ENCODE measurements at regions not wholly inside any gene's neighbourhood (a gene's known extent, or its start where the extent isn't known, plus 50 kb on each side); places are given as distances from the start of the nearest gene placed in this dataset.

- Histone ChIP-seq H3K27me3 (no peaks in the 10 kb centered on the region), H3K4me3 (no peak overlapping the region), H3K9me3 (no peaks in the 10 kb centered on the region), H3K36me3 (no peaks in the 10 kb centered on the region), H3K4me1 (ENCODE audit: insufficient read depth) (no peaks in the 10 kb centered on the region), H3K27ac (no peak overlapping the region)
- DNase-seq, result no peak
- intact Hi-C loops (cut with DNase I), result no loop called here
- TF ChIP-seq, protein P1, sequence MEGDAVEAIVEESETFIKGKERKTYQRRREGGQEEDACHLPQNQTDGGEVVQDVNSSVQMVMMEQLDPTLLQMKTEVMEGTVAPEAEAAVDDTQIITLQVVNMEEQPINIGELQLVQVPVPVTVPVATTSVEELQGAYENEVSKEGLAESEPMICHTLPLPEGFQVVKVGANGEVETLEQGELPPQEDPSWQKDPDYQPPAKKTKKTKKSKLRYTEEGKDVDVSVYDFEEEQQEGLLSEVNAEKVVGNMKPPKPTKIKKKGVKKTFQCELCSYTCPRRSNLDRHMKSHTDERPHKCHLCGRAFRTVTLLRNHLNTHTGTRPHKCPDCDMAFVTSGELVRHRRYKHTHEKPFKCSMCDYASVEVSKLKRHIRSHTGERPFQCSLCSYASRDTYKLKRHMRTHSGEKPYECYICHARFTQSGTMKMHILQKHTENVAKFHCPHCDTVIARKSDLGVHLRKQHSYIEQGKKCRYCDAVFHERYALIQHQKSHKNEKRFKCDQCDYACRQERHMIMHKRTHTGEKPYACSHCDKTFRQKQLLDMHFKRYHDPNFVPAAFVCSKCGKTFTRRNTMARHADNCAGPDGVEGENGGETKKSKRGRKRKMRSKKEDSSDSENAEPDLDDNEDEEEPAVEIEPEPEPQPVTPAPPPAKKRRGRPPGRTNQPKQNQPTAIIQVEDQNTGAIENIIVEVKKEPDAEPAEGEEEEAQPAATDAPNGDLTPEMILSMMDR (IDR thresholded peaks at IDR 0.05), result no peak
- TF ChIP-seq EP300 (IDR thresholded peaks at IDR 0.05) (no peak), POLR2A (IDR thresholded peaks at IDR 0.05) (no peak)
Observed at GRCh38 chr2:18290386-18290785, 270.1 kb downstream of the RDH14 start.

DNA sequence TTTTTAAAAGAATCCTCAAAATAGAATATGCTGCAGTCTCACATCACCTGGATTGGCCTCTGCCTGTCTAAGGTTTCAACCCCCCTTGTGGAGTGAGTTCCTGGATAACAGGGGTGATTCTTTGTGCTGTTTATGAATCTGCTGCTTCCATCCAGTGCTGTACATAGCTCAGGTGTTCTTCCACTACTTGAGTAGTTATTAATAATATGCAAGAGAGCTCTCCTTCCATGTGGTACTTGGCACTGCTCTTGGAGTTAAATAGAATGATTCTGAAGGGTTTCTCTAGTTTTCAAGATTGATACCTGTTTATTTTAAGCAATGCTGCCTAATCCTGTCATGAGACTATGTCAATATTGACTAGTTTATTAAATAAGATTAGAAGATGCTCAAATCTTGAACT, 273.6 kb downstream of the RDH14 start:
- no peaks in the 10 kb centered on the region for H3K9me3 ChIP-seq
- no peaks in the 10 kb centered on the region for H3K4me1 ChIP-seq (ENCODE audit: insufficient read depth)
- DNase-seq, result no peak
- H3K27ac ChIP-seq, result no peak overlapping the region
- intact Hi-C loops (cut with DNase I), result no loop called here
- H3K36me3 ChIP-seq, result no peaks in the 10 kb centered on the region
- H3K4me3 ChIP-seq, result no peak overlapping the region
- TF ChIP-seq POLR2A (IDR thresholded peaks at IDR 0.05) (no peak), EP300 (IDR thresholded peaks at IDR 0.05) (no peak)
- TF ChIP-seq, protein P1 (IDR thresholded peaks at IDR 0.05), result no peak
- H3K27me3 ChIP-seq, result no peaks in the 10 kb centered on the region

DNA sequence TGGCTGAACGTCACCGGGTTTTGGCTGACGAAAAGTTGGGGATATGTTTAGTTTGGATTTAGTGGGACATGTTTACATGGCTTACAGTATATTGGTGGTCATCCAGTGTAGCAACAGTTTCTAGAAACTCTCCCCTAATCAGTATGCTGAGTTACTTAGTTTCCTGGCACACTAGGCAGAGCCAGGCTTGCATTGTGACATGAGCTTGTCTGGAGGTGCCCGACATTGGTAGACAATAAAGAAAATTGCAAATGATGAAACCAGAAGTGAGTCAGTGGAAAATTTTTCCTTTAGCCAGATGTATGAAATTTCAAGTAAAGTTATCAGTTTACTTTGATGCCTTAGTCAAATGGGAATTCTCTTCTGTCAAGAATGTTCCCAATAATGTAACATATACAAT, 276.1 kb downstream of the RDH14 start:
- TF ChIP-seq, protein P1 (IDR thresholded peaks at IDR 0.05), result no peak
- TF ChIP-seq EP300 (IDR thresholded peaks at IDR 0.05), result no peak
- no peak for TF ChIP-seq POLR2A (IDR thresholded peaks at IDR 0.05)
- no peak for DNase-seq
- Histone ChIP-seq H3K36me3 (no peaks in the 10 kb centered on the region), H3K27me3 (no peaks in the 10 kb centered on the region), H3K27ac (no peak overlapping the region), H3K9me3 (no peaks in the 10 kb centered on the region), H3K4me3 (no peak overlapping the region), H3K4me1 (ENCODE audit: insufficient read depth) (no peaks in the 10 kb centered on the region)
- 93 to 94% (median 93%) methylated on average over 4 of the region's 4 CpGs for WGBS, 3 donors
- intact Hi-C loops (cut with DNase I), result no loop called here

GRCh38 chr2:18282026-18282425, 278.4 kb downstream of the RDH14 start:
- Histone ChIP-seq H3K36me3 (no peaks in the 10 kb centered on the region), H3K9me3 (no peaks in the 10 kb centered on the region), H3K27me3 (no peaks in the 10 kb centered on the region), H3K4me1 (ENCODE audit: insufficient read depth) (no peaks in the 10 kb centered on the region), H3K27ac (no peak overlapping the region), H3K4me3 (no peak overlapping the region)
- intact Hi-C loops (cut with DNase I), result no loop called here
- no peak for DNase-seq
- TF ChIP-seq POLR2A (IDR thresholded peaks at IDR 0.05) (no peak), EP300 (IDR thresholded peaks at IDR 0.05) (no peak)
- TF ChIP-seq, protein P1 (IDR thresholded peaks at IDR 0.05), result no peak

GRCh38 chr2:18276583-18277075, 283.8 kb downstream of the RDH14 start:
- intact Hi-C loops (cut with DNase I), result no loop called here
- Histone ChIP-seq H3K4me3 (no peak overlapping the region), H3K9me3 (no peaks in the 10 kb centered on the region), H3K27me3 (no peaks in the 10 kb centered on the region), H3K36me3 (no peaks in the 10 kb centered on the region), H3K27ac (no peak overlapping the region), H3K4me1 (ENCODE audit: insufficient read depth) (no peaks in the 10 kb centered on the region)
- WGBS, 3 donors, result 77 to 93% (median 82%) methylated on average over 4 of the region's 4 CpGs
- DNase-seq, result no peak
- TF ChIP-seq, protein P1 (IDR thresholded peaks at IDR 0.05), result no peak
- TF ChIP-seq POLR2A (IDR thresholded peaks at IDR 0.05) (no peak), EP300 (IDR thresholded peaks at IDR 0.05) (no peak)

All from ovary (tissue), 7 donors.